ENCODE measurements at regions not wholly inside any gene's neighbourhood (a gene's known extent, or its start where the extent isn't known, plus 50 kb on each side); places are given as distances from the start of the nearest gene placed in this dataset.
A peak's percentile ranks its signal among the peaks of the same experiment; 100 is the strongest.
"Not testable (repeated sequence)": the region's sequence is repeated elsewhere in the genome, so short reads cannot be mapped to it uniquely, and the experiment has no call there.

GRCh38 chr14:71553779-71554178 is 378.4 kb upstream of the RGS6 start:
- no peak for DNase-seq (ENCODE audit: extremely low read depth in 1 of 2, low read depth in 1 of 2)

GRCh38 chr14:71554323-71554722 is 377.9 kb upstream of the RGS6 start:
- DNase-seq (ENCODE audit: extremely low read depth in 1 of 2, low read depth in 1 of 2), result peak in 1 of 2 donors; percentile 9

GRCh38 chr14:71554959-71555612 is 377.1 kb upstream of the RGS6 start:
- peak in 1 of 2 donors; percentile 7 for DNase-seq (ENCODE audit: extremely low read depth in 1 of 2, low read depth in 1 of 2)

- DNase-seq (ENCODE audit: extremely low read depth in 1 of 2, low read depth in 1 of 2), result peak; percentile 13 to 67
Observed at GRCh38 chr14:71555654-71556559, 376.3 kb upstream of the RGS6 start.

- no peak for DNase-seq (ENCODE audit: extremely low read depth in 1 of 2, low read depth in 1 of 2)
Observed at GRCh38 chr14:71556730-71557129, 375.5 kb upstream of the RGS6 start.

GRCh38 chr14:71557351-71557750 is 374.9 kb upstream of the RGS6 start:
- no peak for DNase-seq (ENCODE audit: extremely low read depth in 1 of 2, low read depth in 1 of 2)

- DNase-seq (ENCODE audit: extremely low read depth in 1 of 2, low read depth in 1 of 2), result not testable (repeated sequence)
Observed at GRCh38 chr14:71558943-71559342, 373.3 kb upstream of the RGS6 start.

- no peak for DNase-seq (ENCODE audit: extremely low read depth in 1 of 2, low read depth in 1 of 2)
Observed at GRCh38 chr14:71560751-71561150, 371.5 kb upstream of the RGS6 start.

- no peak for DNase-seq (ENCODE audit: extremely low read depth in 1 of 2, low read depth in 1 of 2)
Observed at GRCh38 chr14:71563492-71564153, 368.6 kb upstream of the RGS6 start.

- DNase-seq (ENCODE audit: extremely low read depth in 1 of 2, low read depth in 1 of 2), result no peak
Observed at GRCh38 chr14:71566276-71566675, 366.0 kb upstream of the RGS6 start.

GRCh38 chr14:71567499-71568133 is 364.6 kb upstream of the RGS6 start:
- not testable (repeated sequence) for DNase-seq (ENCODE audit: extremely low read depth in 1 of 2, low read depth in 1 of 2)

- DNase-seq (ENCODE audit: extremely low read depth in 1 of 2, low read depth in 1 of 2), result no peak
Observed at GRCh38 chr14:71574976-71575375, 357.3 kb upstream of the RGS6 start.

- DNase-seq (ENCODE audit: extremely low read depth in 1 of 2, low read depth in 1 of 2), result no peak
Observed at GRCh38 chr14:71576472-71576871, 355.8 kb upstream of the RGS6 start.

- DNase-seq (ENCODE audit: extremely low read depth in 1 of 2, low read depth in 1 of 2), result no peak
Observed at GRCh38 chr14:71579331-71579730, 352.9 kb upstream of the RGS6 start.

- DNase-seq (ENCODE audit: extremely low read depth in 1 of 2, low read depth in 1 of 2), result no peak
Observed at GRCh38 chr14:71582705-71583104, 349.5 kb upstream of the RGS6 start.

GRCh38 chr14:71583194-71583593 is 349.0 kb upstream of the RGS6 start:
- no peak for DNase-seq (ENCODE audit: extremely low read depth in 1 of 2, low read depth in 1 of 2)

GRCh38 chr14:71583705-71584104 is 348.5 kb upstream of the RGS6 start:
- DNase-seq (ENCODE audit: extremely low read depth in 1 of 2, low read depth in 1 of 2), result no peak

- DNase-seq (ENCODE audit: extremely low read depth in 1 of 2, low read depth in 1 of 2), result no peak
Observed at GRCh38 chr14:71585361-71585760, 346.9 kb upstream of the RGS6 start.

GRCh38 chr14:71586131-71586897 is 345.9 kb upstream of the RGS6 start:
- DNase-seq (ENCODE audit: extremely low read depth in 1 of 2, low read depth in 1 of 2), result no peak

- DNase-seq (ENCODE audit: extremely low read depth in 1 of 2, low read depth in 1 of 2), result no peak
Observed at GRCh38 chr14:71588028-71588427, 344.2 kb upstream of the RGS6 start.
